T-helper 1 cell treated with Interleukin-12 subunit alpha and Interleukin-12 subunit beta and Interleukin-4 antibody, amounts not matched to agents 30 μg/mL and 1 μg/mL, for 36 hours (primary cell): ENCODE measurements at regions not wholly inside any gene's neighbourhood (a gene's known extent, or its start where the extent isn't known, plus 50 kb on each side); places are given as distances from the start of the nearest gene placed in this dataset.
"Not testable (repeated sequence)": the region's sequence is repeated elsewhere in the genome, so short reads cannot be mapped to it uniquely, and the experiment has no call there.

Experiments used
- H3K27ac Mint-ChIP-seq: one replicate; pipeline ENCODE4 v1.8.0; 2021; ENCODE audit warnings: mild to moderate bottlenecking, mixed read lengths
- H3K27me3 Mint-ChIP-seq: one replicate; pipeline ENCODE4 v1.8.0; 2021; ENCODE audit warnings: low read depth, mixed read lengths
- H3K36me3 Mint-ChIP-seq: one replicate; pipeline ENCODE4 v1.8.0; 2021; ENCODE audit warnings: low read depth, mixed read lengths
- H3K4me1 Mint-ChIP-seq: one replicate; pipeline ENCODE4 v1.8.0; 2021; ENCODE audit warnings: low read depth, mixed read lengths
- H3K4me3 Mint-ChIP-seq: one replicate; pipeline ENCODE4 v1.8.0; 2021; ENCODE audit warnings: mild to moderate bottlenecking, moderate library complexity, mixed read lengths
- H3K9me3 Mint-ChIP-seq: one replicate; pipeline ENCODE4 v1.8.0; 2021; ENCODE audit warnings: mixed read lengths

- not testable (repeated sequence) for H3K4me1 Mint-ChIP-seq, H3K36me3 Mint-ChIP-seq, H3K4me3 Mint-ChIP-seq, H3K27me3 Mint-ChIP-seq, H3K9me3 Mint-ChIP-seq, H3K27ac Mint-ChIP-seq
Observed at GRCh38 chrX:124181515-124181914, 150.9 kb upstream of the TEX13D start.

GRCh38 chrX:124190440-124190839, 142.0 kb upstream of the TEX13D start:
- Mint-ChIP-seq H3K36me3 (no peaks in the 10 kb centered on the region), H3K27me3 (no peaks in the 10 kb centered on the region), H3K4me3 (no peak overlapping the region), H3K27ac (no peak overlapping the region), H3K4me1 (no peaks in the 10 kb centered on the region), H3K9me3 (no peaks in the 10 kb centered on the region)

GRCh38 chrX:124194199-124194598, 138.3 kb upstream of the TEX13D start:
- Mint-ChIP-seq H3K36me3 (no peaks in the 10 kb centered on the region), H3K4me1 (no peaks in the 10 kb centered on the region), H3K27ac (no peak overlapping the region), H3K9me3 (peaks cover 4% of the 10 kb centered on the region), H3K4me3 (no peak overlapping the region), H3K27me3 (no peaks in the 10 kb centered on the region)

GRCh38 chrX:124194901-124195300, 137.6 kb upstream of the TEX13D start:
- peaks cover 4% of the 10 kb centered on the region for H3K9me3 Mint-ChIP-seq
- no peaks in the 10 kb centered on the region for H3K36me3 Mint-ChIP-seq
- H3K4me1 Mint-ChIP-seq: no peaks in the 10 kb centered on the region
- H3K27me3 Mint-ChIP-seq: no peaks in the 10 kb centered on the region
- no peak overlapping the region for H3K4me3 Mint-ChIP-seq
- H3K27ac Mint-ChIP-seq: no peak overlapping the region

- Mint-ChIP-seq H3K27ac (no peak overlapping the region), H3K4me3 (no peak overlapping the region), H3K9me3 (peaks cover 11% of the 10 kb centered on the region), H3K36me3 (no peaks in the 10 kb centered on the region), H3K4me1 (no peaks in the 10 kb centered on the region), H3K27me3 (no peaks in the 10 kb centered on the region)
Observed at GRCh38 chrX:124203311-124203710, 129.1 kb upstream of the TEX13D start.

GRCh38 chrX:124208660-124209059, 123.8 kb upstream of the TEX13D start:
- H3K9me3 Mint-ChIP-seq: no peaks in the 10 kb centered on the region
- no peaks in the 10 kb centered on the region for H3K36me3 Mint-ChIP-seq

GRCh38 chrX:124209792-124210576, 122.5 kb upstream of the TEX13D start:
- Mint-ChIP-seq H3K27ac (no peak overlapping the region), H3K27me3 (no peaks in the 10 kb centered on the region), H3K4me3 (no peak overlapping the region)

More at GRCh38 chrX:124208660-124209059, 123.8 kb upstream of the TEX13D start:
- H3K27ac Mint-ChIP-seq: no peak overlapping the region
- H3K4me1 Mint-ChIP-seq: peaks cover 16% of the 10 kb centered on the region
- no peaks in the 10 kb centered on the region for H3K27me3 Mint-ChIP-seq
- H3K4me3 Mint-ChIP-seq: no peak overlapping the region

GRCh38 chrX:124211312-124211942, 121.0 kb upstream of the TEX13D start:
- Mint-ChIP-seq H3K4me3 (no peak overlapping the region), H3K27me3 (no peaks in the 10 kb centered on the region), H3K36me3 (no peaks in the 10 kb centered on the region), H3K27ac (no peak overlapping the region), H3K4me1 (peaks cover 36% of the 10 kb centered on the region), H3K9me3 (no peaks in the 10 kb centered on the region)

More at GRCh38 chrX:124209792-124210576, 122.5 kb upstream of the TEX13D start:
- Mint-ChIP-seq H3K9me3 (no peaks in the 10 kb centered on the region), H3K4me1 (peaks cover 22% of the 10 kb centered on the region), H3K36me3 (no peaks in the 10 kb centered on the region)

GRCh38 chrX:124212622-124213021, 119.8 kb upstream of the TEX13D start:
- no peaks in the 10 kb centered on the region for H3K27me3 Mint-ChIP-seq
- no peaks in the 10 kb centered on the region for H3K9me3 Mint-ChIP-seq
- H3K4me1 Mint-ChIP-seq: peaks cover 46% of the 10 kb centered on the region
- peak overlapping the region; percentile 24 for H3K27ac Mint-ChIP-seq
- no peak overlapping the region for H3K4me3 Mint-ChIP-seq
- no peaks in the 10 kb centered on the region for H3K36me3 Mint-ChIP-seq

- Mint-ChIP-seq H3K9me3 (no peaks in the 10 kb centered on the region), H3K27ac (peak overlapping the region; percentile 12), H3K36me3 (no peaks in the 10 kb centered on the region), H3K4me3 (peak overlapping the region; percentile 60), H3K4me1 (peaks cover 69% of the 10 kb centered on the region), H3K27me3 (peaks cover 6% of the 10 kb centered on the region)
Observed at GRCh38 chrX:124215786-124216185, 116.7 kb upstream of the TEX13D start.

GRCh38 chrX:124216396-124217115, 115.9 kb upstream of the TEX13D start:
- Mint-ChIP-seq H3K4me3 (peak overlapping the region; percentile 60), H3K27me3 (peaks cover 6% of the 10 kb centered on the region), H3K9me3 (no peaks in the 10 kb centered on the region), H3K36me3 (peaks cover 3% of the 10 kb centered on the region), H3K4me1 (peaks cover 67% of the 10 kb centered on the region), H3K27ac (peak overlapping the region; percentile 90)

GRCh38 chrX:124217304-124218251, 114.9 kb upstream of the TEX13D start:
- peaks cover 4% of the 10 kb centered on the region for H3K36me3 Mint-ChIP-seq
- peaks cover 6% of the 10 kb centered on the region for H3K27me3 Mint-ChIP-seq
- no peaks in the 10 kb centered on the region for H3K9me3 Mint-ChIP-seq
- H3K4me3 Mint-ChIP-seq: peak overlapping the region; percentile 76
- H3K4me1 Mint-ChIP-seq: peaks cover 64% of the 10 kb centered on the region
- H3K27ac Mint-ChIP-seq: peak overlapping the region; percentile 90

- peak overlapping the region; percentile 14 for H3K4me3 Mint-ChIP-seq
- H3K36me3 Mint-ChIP-seq: peaks cover 4% of the 10 kb centered on the region
- H3K27me3 Mint-ChIP-seq: peaks cover 6% of the 10 kb centered on the region
- H3K27ac Mint-ChIP-seq: peak overlapping the region; percentile 33
- H3K9me3 Mint-ChIP-seq: no peaks in the 10 kb centered on the region
- peaks cover 35% of the 10 kb centered on the region for H3K4me1 Mint-ChIP-seq
Observed at GRCh38 chrX:124223524-124223923, 108.9 kb upstream of the TEX13D start.

GRCh38 chrX:124224528-124224927, 107.9 kb upstream of the TEX13D start:
- no peak overlapping the region for H3K27ac Mint-ChIP-seq
- peaks cover 4% of the 10 kb centered on the region for H3K36me3 Mint-ChIP-seq
- peaks cover 6% of the 10 kb centered on the region for H3K27me3 Mint-ChIP-seq
- H3K4me1 Mint-ChIP-seq: peaks cover 25% of the 10 kb centered on the region
- no peaks in the 10 kb centered on the region for H3K9me3 Mint-ChIP-seq
- H3K4me3 Mint-ChIP-seq: no peak overlapping the region
